ENCODE measurements at regions not wholly inside any gene's neighbourhood (a gene's known extent, or its start where the extent isn't known, plus 50 kb on each side); places are given as distances from the start of the nearest gene placed in this dataset.

DNA sequence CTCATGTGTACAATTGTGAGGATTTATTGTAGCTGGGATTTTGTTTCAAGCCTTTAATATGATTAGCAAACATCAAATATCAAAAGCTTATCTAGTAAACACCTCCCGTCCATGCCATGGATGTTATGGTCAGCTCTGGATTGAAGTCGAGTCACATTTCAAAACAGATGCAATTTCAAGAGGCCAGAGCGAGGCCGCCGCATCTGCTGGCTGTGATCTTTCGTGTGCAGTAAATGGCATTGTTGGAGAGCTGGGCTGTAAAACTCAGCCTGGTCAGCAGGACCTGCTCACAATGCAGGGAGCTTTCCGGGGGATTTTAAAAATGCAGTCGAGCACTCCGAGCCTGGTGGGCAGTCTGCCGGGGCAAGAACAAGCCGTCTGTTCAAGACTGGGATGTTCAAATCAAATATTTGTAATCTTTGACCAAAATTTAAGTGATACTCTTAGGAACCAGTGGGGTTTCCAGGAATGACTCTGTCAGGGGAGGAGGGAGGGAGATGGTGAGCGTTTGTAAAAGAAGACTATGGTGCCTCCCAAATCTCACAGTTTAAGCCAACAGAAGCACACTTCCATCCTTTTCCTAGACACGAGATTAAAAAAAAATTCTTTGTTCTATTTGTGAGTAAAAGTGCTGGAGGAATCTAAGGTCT, 97.6 kb downstream of the MYCN start:
- TF ChIP-seq, protein P1, sequence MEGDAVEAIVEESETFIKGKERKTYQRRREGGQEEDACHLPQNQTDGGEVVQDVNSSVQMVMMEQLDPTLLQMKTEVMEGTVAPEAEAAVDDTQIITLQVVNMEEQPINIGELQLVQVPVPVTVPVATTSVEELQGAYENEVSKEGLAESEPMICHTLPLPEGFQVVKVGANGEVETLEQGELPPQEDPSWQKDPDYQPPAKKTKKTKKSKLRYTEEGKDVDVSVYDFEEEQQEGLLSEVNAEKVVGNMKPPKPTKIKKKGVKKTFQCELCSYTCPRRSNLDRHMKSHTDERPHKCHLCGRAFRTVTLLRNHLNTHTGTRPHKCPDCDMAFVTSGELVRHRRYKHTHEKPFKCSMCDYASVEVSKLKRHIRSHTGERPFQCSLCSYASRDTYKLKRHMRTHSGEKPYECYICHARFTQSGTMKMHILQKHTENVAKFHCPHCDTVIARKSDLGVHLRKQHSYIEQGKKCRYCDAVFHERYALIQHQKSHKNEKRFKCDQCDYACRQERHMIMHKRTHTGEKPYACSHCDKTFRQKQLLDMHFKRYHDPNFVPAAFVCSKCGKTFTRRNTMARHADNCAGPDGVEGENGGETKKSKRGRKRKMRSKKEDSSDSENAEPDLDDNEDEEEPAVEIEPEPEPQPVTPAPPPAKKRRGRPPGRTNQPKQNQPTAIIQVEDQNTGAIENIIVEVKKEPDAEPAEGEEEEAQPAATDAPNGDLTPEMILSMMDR (IDR thresholded peaks at IDR 0.05): no peak
- no peak for TF ChIP-seq POLR2A (IDR thresholded peaks at IDR 0.05)
